H4 (cell line): ENCODE measurements at regions not wholly inside any gene's neighbourhood (a gene's known extent, or its start where the extent isn't known, plus 50 kb on each side); places are given as distances from the start of the nearest gene placed in this dataset.
"Not testable (repeated sequence)": the region's sequence is repeated elsewhere in the genome, so short reads cannot be mapped to it uniquely, and the experiment has no call there.

Experiments
- DNase-seq: peaks from one replicate; pipeline ENCODE4 v3.0.0-alpha.2; 2015; ENCODE audit warnings: low spot score

DNA sequence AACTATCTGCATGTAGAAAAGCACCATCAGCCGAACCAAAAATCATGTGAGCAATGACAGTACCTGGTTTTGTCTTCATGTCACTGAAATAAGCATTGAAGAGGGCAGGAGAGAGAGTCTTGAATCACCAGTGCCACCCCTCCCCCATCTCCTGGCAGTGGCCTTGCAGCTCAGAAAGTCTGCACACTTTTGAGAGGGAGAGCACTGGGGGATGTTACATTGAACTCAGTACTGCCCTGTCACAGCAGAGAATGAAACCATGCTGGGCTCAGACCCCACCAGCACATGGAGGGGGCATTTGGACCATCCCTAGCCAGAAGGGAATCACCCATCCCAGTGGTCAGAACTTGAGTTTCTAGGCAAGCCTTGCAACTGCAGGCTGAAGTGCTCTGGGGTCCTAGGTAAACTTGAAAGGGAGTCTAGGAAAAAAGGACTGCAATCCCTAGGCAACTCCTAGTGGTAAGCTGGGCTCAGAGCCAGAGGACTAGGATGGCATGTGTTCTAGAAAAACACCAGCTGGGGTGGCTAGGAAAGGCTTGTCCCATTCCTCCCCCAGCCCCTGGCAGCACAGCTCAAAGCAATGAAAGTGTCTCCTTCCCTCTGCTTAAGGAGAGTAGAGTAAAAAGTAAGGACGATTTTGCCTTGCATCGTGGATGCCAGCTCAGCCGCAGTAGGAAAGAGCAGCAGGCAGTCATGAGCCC, 259.9 kb upstream of the MYT1L start:
- DNase-seq: no peak

DNA sequence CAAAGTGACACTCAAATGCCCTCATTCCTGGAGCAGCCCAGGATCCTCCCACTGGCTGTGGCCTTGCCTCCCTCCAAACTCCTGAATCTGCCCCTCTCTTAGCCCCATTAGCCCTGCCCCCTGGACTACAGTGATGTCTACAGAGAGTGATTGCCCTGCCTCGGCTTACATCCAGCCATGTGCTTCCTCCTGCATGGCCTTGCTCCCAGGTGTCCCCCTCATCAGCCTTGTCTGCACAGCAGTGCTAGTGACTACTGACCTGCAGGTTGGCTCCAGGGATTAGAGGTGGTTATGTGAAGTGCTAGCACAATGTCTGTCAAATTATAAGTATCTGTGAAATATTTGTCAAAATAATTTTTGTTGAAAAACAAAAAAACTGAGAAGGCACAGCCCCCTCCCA, 259.1 kb upstream of the MYT1L start:
- DNase-seq: no peak

DNA sequence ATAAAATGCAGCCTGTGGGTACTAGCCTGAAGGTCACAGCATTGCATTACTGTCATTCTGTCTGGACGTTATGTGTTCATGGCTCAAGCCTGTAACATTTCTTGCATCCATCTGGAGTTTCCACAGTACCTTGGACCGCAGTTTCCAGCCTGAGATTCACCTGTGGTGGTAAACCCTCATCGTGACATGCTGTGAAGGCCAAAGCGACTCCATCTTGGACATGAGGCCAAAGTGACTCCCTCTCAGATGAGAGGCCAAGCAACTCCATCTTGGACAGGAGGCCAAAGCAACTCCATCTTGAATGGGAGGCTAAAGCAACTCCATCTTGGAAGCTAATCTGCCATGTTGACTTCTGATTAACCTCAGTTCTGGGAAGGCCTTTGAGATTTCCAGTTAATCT, 257.7 kb upstream of the MYT1L start:
- no peak for DNase-seq

DNA sequence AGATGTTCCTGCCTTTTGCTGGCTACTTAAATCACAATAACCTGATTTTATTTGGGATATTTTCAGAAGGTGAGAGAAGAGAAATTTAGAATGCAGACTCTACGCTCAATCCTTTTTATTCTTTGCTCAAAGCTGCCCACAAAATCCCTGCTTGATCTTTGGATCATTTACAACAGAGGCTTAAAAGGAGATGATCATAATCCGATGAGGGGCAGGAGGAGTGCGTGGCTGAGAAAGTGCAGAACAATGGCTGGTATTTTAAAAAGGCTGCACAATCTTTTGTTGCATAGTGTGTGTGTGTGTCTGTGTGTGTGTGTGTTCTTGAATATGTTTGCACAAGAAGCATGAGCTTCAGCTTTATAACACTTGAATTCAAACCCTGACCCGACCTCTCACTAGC, 256.3 kb upstream of the MYT1L start:
- no peak for DNase-seq

DNA sequence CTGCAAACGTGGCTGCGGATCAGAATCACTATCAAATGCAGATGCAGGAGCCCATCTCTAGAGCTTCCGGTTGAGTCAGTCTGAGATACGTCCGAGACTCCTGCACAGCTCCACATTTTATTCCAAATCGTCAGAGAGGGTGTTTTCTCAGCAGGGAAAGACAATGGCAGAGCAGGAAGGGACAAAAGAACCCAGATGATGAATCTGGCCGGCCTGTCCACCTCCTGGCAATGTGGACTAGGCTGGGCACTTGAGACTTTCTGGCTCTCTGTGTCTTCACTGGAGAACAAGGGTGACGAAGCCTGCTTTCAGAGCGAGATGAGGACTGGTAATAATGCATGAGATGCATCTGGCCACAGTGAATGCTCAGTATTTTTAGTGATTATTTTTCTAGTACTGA, 255.9 kb upstream of the MYT1L start:
- no peak for DNase-seq

DNA sequence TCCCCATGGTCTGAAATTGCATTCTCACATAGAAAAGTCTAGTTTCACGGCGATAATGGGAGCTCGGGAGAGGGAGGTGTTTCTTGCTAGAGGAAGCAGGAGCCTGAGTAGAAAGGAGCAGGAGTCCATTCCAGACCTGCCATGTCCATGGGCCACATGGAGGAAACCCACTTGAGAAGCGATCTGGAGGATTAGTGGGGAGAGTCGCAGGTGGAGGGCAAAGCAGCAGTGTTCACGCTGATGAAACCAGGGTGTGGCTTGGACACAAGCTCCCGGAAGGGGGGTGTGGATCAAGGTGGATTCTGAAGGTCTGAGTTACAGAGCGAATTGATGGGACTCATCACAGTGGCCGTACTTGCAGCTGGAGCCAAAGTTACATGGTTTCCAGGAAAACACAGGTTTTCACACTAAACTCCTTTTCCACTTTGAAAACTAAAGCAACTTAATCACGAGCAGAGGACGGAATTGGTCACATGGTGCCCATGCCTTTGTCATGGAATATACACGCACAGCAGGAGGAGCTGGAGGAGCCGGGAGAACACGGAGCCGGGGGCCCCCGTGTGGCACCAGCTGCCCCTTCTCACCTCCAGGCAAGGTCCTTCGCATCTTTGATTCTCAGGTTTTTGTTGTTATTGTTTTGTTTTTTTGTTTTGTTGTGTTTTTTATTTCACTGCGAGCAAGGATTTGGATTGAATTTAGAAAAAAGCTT, 255.1 kb upstream of the MYT1L start:
- DNase-seq: no peak

DNA sequence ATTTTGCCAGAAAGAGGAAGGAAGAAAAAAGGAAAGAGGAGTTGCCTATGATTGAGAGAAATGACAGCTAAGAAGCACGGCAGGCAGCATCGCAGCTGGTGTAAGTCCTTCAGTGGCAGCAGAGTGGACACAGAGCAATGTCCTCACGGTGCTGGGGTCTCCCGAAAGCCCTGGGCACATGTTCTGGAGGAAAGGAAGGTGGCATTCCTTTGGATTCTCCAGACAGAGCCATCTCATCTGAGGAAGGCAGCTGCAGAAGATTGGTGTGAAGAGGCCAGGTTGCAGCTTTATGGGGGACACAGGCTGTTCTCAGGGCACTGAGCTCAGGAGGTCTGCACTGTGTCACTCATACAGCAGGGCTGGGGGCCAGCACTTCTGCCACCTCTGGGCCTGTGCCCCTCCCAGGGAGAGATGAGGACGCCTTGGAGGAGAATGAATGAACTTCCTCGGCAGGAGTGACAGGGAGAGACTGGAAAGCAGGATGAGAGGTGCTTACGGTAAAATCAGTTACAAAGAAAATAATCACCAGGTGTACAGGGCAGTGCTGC, 252.0 kb upstream of the MYT1L start:
- DNase-seq: no peak

DNA sequence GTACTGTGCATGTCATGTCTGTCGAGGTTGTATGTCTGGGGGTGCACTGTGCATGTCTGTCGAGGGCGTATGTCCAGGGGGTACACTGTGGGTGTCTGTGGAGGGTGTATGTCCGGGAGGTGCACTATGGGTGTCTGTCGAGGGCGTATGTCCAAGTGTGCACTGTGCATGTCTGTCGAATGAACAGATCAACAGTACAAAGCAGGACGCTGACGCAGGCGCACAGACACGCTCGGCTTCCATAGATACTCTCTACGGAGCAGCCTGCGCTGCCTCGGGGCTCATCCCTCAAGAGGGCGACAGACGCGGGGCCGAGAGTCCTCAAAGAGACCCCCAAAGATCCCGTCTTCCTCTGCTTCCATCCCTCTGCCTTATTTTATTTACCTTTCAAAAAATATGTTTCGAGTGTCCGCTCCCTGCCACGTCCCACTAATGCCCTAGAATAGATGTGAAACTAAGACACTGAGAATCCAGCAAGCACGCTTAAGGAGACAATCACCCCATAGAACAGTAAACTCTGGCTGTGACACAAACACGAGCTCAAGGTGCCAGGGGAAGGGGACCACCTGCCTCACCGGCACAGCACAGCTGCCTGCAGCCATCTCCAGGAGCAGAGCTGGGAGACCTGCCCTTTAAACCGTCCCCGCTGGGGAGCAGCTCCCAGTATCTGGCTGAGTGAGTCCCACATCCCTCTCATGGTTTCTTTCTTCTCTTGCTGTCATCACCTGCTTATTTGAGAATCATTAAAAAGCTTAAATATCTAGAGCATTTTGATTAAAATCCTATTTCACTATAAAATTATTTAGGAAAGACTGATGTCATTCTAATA, 250.5 kb upstream of the MYT1L start:
- DNase-seq: no peak

DNA sequence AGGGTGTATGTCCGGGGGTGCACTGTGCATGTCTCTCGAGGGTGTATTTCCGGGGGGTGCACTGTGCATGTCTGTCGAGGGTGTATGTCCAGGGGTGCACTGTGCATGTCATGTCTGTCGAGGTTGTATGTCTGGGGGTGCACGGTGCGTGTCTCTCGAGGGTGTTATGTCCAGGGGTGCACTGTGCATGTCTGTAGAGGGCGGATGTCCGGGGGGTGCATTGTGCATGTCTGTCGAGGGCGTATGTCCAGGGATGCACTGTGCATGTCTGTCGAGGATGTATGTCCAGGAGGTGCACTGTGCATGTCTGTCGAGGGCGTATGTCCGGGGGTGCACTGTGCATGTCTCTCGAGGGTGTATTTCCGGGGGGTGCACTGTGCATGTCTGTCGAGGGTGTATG, 249.8 kb upstream of the MYT1L start:
- DNase-seq: not testable (repeated sequence)

DNA sequence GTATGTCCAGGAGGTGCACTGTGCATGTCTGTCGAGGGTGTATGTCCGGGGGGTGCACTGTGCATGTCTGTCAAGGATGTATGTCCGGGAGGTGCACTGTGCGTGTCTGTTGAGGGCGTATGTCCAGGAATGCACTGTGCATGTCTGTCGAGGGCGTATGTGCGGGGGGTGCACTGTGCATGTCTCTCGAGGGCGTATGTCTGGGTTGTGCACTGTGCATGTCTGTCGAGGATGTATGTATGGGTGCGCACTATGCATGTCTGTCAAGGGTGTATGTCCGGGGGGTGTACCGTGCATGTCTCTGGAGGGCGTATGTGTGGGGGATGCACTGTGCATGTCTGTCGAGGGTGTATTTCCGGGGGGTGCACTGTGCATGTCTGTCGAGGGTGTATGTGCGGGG, 249.3 kb upstream of the MYT1L start:
- DNase-seq: no peak

DNA sequence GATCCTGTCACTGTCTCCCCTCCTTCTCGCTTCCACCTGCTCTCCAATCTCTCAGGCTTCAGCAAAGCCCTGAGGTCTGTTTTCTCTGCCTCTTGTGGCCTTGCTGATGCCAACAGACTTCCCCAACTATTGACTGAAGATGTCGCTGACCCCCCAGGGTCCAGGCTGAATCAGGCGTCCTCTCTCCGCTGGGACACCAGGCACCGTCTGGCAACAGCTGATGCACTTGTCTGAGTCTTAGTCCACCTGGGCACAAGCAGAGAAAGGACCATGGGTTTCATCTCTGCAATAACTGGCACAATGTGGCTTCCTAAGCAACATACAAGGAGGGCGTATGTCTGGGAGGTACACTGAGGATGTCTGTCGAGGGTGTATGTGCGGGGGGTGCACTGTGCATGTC, 248.7 kb upstream of the MYT1L start:
- DNase-seq: no peak

DNA sequence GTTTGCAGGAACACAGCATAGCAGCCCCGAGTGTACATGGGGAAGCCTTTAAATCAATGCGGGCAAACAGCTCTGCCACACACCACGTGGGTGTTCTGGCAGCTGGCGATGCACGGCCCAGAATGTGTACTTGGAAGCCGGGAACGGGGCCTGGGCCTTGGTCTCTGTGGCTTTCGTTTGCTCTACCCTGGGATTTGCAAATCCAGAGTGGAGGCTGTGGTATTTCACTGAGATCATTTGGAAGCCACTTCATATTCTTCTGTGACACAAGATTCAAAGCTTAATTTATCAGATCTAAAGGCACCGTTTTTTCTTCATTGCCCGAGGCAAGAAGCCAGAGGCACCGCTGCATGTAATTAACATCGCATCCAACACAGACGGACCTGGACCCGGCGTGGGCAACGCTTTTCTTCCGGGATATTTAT, 246.3 kb upstream of the MYT1L start:
- DNase-seq: no peak

DNA sequence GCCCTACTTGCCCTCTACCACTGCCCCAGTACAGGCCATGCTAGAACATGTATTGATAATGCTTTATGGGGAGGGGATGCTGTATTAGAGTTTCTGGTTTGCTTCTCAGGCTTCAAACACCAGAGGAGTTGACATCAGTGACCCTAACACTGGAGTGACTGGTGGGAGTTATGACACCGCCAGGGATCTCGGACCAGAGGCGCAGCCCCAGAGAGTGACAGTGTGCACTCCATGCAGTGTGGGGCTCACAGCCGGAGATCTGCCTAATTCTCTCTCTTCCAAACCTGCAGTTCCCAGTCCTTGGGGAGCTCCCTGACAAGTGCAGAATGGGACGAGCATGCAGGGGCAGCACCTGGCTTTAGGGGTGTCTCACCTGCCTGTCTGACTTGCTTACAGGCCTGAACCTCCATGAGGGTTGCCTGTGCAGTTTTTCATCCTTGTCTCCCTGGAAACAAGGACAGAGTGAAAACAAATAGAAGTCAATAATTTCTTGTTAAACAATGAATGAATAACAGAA, 244.9 kb upstream of the MYT1L start:
- no peak for DNase-seq

DNA sequence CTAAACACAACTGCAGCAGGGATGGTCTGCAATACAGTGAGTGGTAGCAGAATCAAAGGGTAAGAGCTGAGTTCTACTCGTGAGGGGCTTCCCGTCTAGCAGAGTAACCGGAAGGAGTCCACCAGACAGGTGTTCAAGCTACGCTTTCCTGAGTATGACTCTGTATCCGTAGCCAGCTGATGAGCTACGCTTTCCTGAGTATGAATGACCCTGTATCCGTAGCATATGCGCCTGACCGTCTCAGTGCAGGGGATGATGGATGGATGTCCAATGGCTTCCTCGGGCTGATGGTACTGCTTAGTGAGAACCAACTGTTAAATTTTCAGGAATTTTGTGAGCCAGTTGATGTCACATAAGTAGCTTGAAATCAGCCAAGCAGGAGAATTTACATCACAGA, 244.1 kb upstream of the MYT1L start:
- no peak for DNase-seq

DNA sequence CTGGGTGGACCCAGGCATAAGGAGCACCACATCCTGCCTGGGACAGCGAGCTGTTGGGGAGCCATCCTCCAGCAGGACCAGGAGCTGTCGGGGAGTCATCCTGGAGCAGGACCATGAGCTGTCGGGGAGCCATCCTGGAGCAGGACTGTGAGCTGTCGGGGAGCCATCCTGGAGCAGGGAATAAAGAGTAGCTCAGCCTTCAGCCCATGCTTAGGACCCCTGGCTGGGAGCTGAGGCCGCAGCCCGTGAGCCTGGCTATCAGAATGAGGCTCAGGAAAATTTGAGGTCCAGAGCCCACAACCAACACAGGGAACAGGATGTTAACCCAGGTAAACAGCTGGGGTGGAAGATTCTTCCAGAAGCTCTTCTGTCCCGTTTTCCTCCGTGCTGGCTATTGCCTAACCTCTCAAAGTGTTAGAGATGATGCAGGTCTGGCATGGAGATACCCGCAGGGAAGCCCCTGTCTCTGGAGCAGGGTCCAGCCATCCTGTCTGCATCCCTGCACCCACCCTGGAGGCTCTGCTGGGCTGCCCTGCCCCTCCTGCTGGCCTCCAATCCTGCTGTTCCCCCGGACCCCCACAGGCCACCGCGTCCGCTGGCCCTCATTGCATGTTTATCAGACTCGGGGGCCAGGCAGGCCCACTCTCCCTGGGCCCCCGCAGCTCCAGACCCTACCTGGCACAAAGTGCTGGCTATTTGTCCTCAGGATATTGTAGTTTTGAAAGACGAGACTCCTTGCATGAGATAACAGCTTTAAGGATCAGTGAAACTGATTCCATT, 243.5 kb upstream of the MYT1L start:
- no peak for DNase-seq

DNA sequence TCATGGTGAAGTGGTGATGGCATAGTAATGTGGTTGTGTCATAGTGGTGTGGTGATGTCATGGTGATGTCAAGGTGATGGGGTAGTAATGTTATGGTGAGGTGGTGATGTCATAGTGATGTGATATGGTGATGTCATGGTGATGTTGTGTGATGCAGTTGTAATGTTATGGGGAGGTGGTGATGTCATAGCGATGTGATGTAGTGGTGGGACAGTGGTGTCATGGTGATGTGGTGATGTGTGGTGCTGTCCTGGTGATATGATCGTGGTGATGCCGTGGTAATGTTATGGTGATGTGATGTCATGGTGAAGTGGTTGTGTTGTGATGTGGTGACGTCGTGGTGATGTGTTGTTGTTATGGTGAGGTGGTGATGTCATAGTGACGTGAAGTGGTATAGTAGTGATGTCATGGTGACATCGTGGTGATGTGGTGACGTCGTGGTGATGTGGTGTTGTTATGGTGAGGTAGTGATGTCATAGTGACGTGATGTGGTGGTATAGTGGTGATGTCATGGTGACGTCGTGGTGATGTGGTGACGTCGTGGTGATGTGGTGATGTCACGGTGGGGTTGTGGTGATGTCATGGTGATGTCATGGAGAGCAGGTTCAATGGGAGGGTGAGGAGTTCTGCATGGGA, 242.7 kb upstream of the MYT1L start:
- no peak for DNase-seq

DNA sequence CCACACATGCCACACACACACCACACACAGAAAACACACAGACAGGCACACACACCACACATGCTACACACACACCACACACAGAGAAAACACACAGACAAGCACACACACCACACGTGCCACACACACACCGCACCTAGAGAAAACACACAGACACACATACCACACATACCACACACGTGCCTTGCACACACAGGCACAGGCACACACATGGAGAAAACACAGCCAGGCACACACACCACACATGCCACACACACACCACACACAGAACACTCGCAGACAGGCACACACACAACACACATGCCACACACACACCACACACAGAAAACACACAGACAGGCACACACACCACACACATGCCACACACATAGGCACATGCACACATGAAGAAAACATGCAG, 242.1 kb upstream of the MYT1L start:
- no peak for DNase-seq

DNA sequence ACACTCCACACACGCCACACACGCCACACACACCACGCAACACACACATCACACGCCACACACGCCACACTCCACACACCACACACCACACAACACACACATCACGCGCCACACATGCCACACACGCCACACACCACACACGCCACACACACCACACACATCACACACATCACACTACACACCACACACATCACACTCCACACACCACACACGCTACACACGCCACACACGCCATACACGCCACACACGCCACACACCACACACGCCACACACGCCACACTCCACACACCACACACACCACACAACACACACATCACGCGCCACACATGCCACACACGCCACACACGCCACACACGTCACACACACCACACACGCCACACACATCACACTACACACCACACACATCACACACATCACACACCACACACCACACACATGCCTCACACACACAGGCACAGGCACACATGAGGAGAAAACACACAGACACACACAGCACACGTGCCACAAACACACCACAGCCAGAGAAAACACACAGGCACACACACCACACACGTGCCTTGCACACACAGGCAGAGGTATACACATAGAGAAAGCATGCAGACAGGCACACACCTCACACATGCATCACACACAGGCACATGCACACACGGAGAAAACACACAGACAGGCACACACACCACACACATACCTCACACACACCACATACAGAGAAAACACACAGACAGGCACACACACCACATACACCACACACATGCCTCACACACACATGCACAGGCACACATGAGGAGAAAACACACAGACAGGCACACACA, 241.5 kb upstream of the MYT1L start:
- DNase-seq: no peak

DNA sequence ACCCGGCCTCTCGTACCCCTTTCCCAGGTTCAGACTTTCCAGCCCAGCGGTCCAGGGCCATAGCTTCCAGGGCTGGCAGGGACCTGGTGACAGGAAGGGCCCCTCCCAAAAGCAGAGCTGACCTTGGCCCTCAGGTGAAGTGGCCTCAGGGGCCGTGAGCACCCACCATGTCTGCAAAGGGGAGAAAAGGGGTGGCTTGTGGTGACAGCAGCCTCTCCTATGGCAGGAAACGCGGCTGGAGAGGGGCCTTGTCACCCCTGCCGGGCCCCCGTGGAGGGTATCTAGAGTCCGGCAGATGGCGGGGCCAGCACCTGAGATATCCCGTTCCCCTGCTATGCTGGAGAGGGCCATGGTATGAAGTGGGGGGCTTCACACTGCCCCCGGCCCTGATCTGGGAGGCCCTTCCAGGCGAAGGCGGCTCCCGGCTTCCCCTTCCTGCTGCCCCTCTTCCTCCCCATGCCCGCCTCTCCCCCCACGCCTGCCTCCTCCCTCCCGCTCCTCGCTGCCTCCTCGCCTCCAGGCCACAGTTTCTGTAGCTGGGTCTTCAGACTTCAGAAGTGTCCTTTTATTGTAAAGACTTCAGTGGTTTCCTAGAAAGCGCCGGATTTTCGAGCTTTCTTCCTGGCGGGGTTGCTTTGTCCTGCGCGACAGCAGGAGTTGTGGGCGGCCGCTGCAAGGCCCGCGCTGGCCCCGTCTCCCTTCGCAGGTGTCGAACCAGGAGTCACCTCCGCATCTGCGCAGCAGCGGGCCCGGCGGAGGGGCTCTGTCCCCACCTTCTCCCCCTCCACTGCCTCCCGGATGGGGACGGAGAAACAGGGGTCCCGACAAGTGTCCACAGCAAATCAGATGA, 240.5 kb upstream of the MYT1L start:
- no peak for DNase-seq
